Lung (tissue), 11 donors: ENCODE measurements at regions not wholly inside any gene's neighbourhood (a gene's known extent, or its start where the extent isn't known, plus 50 kb on each side); places are given as distances from the start of the nearest gene placed in this dataset.
A peak's percentile ranks its signal among the peaks of the same experiment; 100 is the strongest.

ENCODE experiments used
- ATAC-seq: fragments of 200-7000 bp; cut with Tn5 transposase; one replicate; pipeline ENCODE4 v1.9.1; 2020; ENCODE audit warnings: moderate number of reproducible peaks; ENCODE audit not compliant: insufficient read depth, low FRiP score
- DNase-seq, 3 donors: peaks; one replicate each; pipeline ENCODE4 v3.0.0-alpha.2; 2013 to 2017
- H3K27ac ChIP-seq, 2 donors: one replicate each; pipeline ENCODE4 v1.5.1; 2013; ENCODE audit warnings: mild to moderate bottlenecking in 2 of 2, moderate library complexity in 2 of 2, control low read depth in 1 of 2, inconsistent platforms in 1 of 2, low read depth in 1 of 2, low read length in 1 of 2
- H3K27me3 ChIP-seq, 3 donors: one replicate each; pipeline ENCODE4 v1.5.1; 2013; ENCODE audit warnings: low read length in 2 of 3; ENCODE audit not compliant: control insufficient read depth in 3 of 3, insufficient read depth in 3 of 3
- H3K36me3 ChIP-seq, 4 donors: one replicate each; pipeline ENCODE4 v1.5.1; 2013; ENCODE audit warnings: low read length in 4 of 4, mild to moderate bottlenecking in 1 of 4, moderate library complexity in 1 of 4; ENCODE audit not compliant: control insufficient read depth in 4 of 4, insufficient read depth in 4 of 4
- H3K4me1 ChIP-seq, 5 donors: one replicate each; pipeline ENCODE4 v1.5.1; 2013; ENCODE audit warnings: low read length in 5 of 5, mild to moderate bottlenecking in 2 of 5, moderate library complexity in 1 of 5; ENCODE audit not compliant: control insufficient read depth in 5 of 5, insufficient read depth in 5 of 5
- H3K4me3 ChIP-seq: one replicate; pipeline ENCODE4 v1.5.1; 2013; ENCODE audit warnings: mild to moderate bottlenecking, control low read depth, moderate library complexity
- H3K9ac ChIP-seq, 2 donors: one replicate each; pipeline ENCODE4 v1.5.1; 2013; ENCODE audit warnings: low read length in 2 of 2, control low read depth in 1 of 2; ENCODE audit not compliant: insufficient read depth in 1 of 2
- H3K9me3 ChIP-seq, 4 donors: one replicate each; pipeline ENCODE4 v1.5.1; 2013; ENCODE audit warnings: low read length in 3 of 4, mild to moderate bottlenecking in 1 of 4, moderate library complexity in 1 of 4; ENCODE audit not compliant: control insufficient read depth in 4 of 4, insufficient read depth in 3 of 4
- WGBS, 2 donors: extraction: QIAGEN DNeasy Blood & Tissue Kit; methylation state at CpG; one replicate each; pipeline ENCODE4 v1.1.7; 2013; 5-methylcytosine and 5-hydroxymethylcytosine counted together
- TF ChIP-seq, protein P1 (sequence below): IDR thresholded peaks from 2 replicates; pipeline ENCODE4 v1.5.1; 2012; ENCODE audit warnings: mild to moderate bottlenecking; ENCODE audit errors: control extremely low read depth, extremely low read depth
- donor health status: control.
- donor health status: control.
- donor health status: Bipolar disorder and iron deficiency.
- donor health status: healthy.
- donor health status: DM: yes; HTN: yes; CAD: no.

DNA sequence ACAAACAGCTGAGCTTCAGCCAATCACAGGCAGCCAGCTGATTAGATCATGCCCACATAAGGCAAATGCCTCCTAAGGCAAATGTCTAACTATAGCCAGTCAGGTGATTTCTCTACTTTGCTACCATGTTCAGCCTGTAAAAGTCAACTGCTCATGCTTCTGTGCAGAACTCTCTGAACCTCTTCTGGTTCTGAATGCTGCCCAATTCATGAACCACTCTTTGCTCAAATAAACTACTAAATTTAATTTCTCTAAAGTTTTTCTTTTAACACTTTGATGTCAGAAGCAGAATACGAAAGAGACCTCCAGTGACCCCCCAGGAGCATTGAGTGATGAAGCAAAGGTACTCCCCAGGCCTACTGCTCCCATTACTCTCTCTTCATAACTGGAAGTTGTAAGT, 240.7 kb upstream of the IPO5 start:
- H3K4me3 ChIP-seq = no peak overlapping the region
- H3K9ac ChIP-seq = no peak overlapping the region
- H3K27ac ChIP-seq = no peak overlapping the region
- no peaks in the 10 kb centered on the region for H3K27me3 ChIP-seq
- ATAC-seq (no peak), DNase-seq (no peak)
- TF ChIP-seq, protein P1, sequence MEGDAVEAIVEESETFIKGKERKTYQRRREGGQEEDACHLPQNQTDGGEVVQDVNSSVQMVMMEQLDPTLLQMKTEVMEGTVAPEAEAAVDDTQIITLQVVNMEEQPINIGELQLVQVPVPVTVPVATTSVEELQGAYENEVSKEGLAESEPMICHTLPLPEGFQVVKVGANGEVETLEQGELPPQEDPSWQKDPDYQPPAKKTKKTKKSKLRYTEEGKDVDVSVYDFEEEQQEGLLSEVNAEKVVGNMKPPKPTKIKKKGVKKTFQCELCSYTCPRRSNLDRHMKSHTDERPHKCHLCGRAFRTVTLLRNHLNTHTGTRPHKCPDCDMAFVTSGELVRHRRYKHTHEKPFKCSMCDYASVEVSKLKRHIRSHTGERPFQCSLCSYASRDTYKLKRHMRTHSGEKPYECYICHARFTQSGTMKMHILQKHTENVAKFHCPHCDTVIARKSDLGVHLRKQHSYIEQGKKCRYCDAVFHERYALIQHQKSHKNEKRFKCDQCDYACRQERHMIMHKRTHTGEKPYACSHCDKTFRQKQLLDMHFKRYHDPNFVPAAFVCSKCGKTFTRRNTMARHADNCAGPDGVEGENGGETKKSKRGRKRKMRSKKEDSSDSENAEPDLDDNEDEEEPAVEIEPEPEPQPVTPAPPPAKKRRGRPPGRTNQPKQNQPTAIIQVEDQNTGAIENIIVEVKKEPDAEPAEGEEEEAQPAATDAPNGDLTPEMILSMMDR = no peak
- 89 to 90% methylated on average over 1 of the region's 1 CpG for WGBS, 2 donors
- H3K9me3 ChIP-seq = peaks cover 0 to 9% (median 0%) of the 10 kb centered on the region in 4 donors
- H3K4me1 ChIP-seq = peaks cover 0 to 6% (median 0%) of the 10 kb centered on the region in 5 donors
- no peaks in the 10 kb centered on the region for H3K36me3 ChIP-seq

DNA sequence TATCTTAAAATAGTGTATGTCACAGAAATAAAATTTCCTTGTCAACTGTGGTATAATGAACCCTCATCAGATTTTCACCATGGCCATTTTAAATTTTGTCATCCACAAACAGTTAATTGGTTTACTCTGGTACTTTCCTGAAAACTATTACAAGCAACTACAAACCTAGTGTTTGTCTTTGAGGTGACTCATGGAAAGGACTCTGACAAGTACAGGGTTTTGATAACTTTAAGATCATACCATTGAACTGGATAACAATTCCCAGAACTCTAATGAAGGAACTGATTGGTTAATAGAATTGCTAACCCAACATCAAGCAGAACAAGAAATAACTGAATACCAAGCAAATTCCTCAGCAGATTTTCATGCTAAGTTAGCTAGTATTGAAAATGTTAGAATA, 237.7 kb upstream of the IPO5 start:
- H3K36me3 ChIP-seq = no peaks in the 10 kb centered on the region
- H3K9ac ChIP-seq = no peak overlapping the region
- H3K27ac ChIP-seq = no peak overlapping the region
- DNase-seq = no peak
- peak; percentile 62 for ATAC-seq
- H3K4me3 ChIP-seq = no peak overlapping the region
- no peaks in the 10 kb centered on the region for H3K4me1 ChIP-seq
- H3K27me3 ChIP-seq = no peaks in the 10 kb centered on the region
- H3K9me3 ChIP-seq = peaks cover 0 to 9% (median 0%) of the 10 kb centered on the region in 4 donors
- TF ChIP-seq, protein P1 = no peak

DNA sequence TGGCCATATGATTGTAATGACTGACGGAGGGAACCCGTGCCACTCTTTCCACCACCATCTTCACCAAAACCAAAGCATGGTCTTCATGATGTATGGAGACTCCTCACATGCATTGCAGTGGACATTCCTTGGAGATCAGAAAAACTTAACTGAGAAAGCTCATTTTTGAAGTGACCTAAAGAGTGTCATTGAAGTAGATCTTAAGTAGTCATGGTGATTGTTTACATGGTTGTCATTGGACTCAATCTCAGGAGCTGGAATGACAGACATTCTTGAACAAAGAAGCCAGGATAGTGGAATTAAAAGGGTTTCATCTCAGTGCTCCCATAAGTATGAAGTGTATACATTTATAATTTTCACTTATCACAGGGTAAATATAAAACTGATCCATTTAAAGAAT, 236.7 kb upstream of the IPO5 start:
- peaks cover 0 to 9% (median 0%) of the 10 kb centered on the region in 4 donors for H3K9me3 ChIP-seq
- H3K4me1 ChIP-seq = no peaks in the 10 kb centered on the region
- H3K36me3 ChIP-seq = no peaks in the 10 kb centered on the region
- 85 to 96% methylated on average over 2 of the region's 2 CpGs for WGBS, 2 donors
- DNase-seq (no peak), ATAC-seq (no peak)
- H3K4me3 ChIP-seq = no peak overlapping the region
- no peak overlapping the region for H3K9ac ChIP-seq
- TF ChIP-seq, protein P1 = no peak
- H3K27me3 ChIP-seq = no peaks in the 10 kb centered on the region
- H3K27ac ChIP-seq = no peak overlapping the region

DNA sequence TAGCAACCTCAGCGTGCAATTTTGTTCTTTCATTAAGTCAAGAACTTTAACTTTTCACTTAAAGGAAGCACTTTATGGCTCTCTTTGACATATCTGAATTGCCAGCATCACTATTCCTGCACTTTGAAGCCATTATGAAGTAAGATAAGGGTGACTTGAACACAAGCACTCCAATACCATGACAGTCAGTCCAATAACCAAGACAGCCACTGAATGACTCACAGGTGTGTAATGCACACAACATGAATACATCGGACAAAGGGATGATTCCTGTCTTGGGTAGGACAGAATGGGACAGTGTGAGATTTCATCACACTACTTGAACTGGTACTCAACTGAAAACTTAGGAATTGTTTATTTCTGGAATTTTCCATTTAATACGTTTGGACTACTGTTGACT, 233.7 kb upstream of the IPO5 start:
- 90 to 96% methylated on average over 3 of the region's 3 CpGs for WGBS, 2 donors
- H3K36me3 ChIP-seq = no peaks in the 10 kb centered on the region
- H3K9me3 ChIP-seq = no peaks in the 10 kb centered on the region
- no peak overlapping the region for H3K4me3 ChIP-seq
- H3K9ac ChIP-seq = no peak overlapping the region
- ATAC-seq (no peak), DNase-seq (no peak)
- peaks cover 0 to 4% (median 0%) of the 10 kb centered on the region in 5 donors for H3K4me1 ChIP-seq
- no peak overlapping the region for H3K27ac ChIP-seq
- no peaks in the 10 kb centered on the region for H3K27me3 ChIP-seq
- TF ChIP-seq, protein P1 = no peak
